Adrenal gland (tissue), 9 donors: ENCODE measurements at regions not wholly inside any gene's neighbourhood (a gene's known extent, or its start where the extent isn't known, plus 50 kb on each side); places are given as distances from the start of the nearest gene placed in this dataset.

Source experiments
- DNase-seq, 7 donors: peaks; one replicate each; pipeline ENCODE4 v3.0.0-alpha.2; 2019 to 2020
- H3K27ac ChIP-seq, 5 donors: fragments of 200-600 bp; sonication (generic) in 4 of 5; 1 replicate in 3 of 5; 2 replicates in 2 of 5; pipeline versions ENCODE4 v1.5.1 to v1.8.0; 2016 to 2020; ENCODE audit warnings: mild to moderate bottlenecking in 1 of 5
- H3K27me3 ChIP-seq: fragments of 200-600 bp; 2 replicates; pipeline ENCODE4 v1.8.0; 2021
- H3K36me3 ChIP-seq, 2 donors: fragments of 200-600 bp; replicated peaks in 1 of 2; 1 replicate in 1 of 2; 2 replicates in 1 of 2; pipeline versions ENCODE4 v1.5.1 to v1.8.0; 2018 to 2022
- H3K4me1 ChIP-seq, 2 donors: fragments of 200-600 bp; replicated peaks in 1 of 2; 1 replicate in 1 of 2; 2 replicates in 1 of 2; pipeline versions ENCODE4 v1.5.1 to v1.8.0; 2018 to 2021
- H3K4me3 ChIP-seq, 4 donors: fragments of 200-600 bp; sonication (generic) in 3 of 4; one replicate each; pipeline ENCODE4 v1.5.1; 2016 to 2018
- H3K9me3 ChIP-seq, 3 donors: fragments of 200-600 bp; sonication (generic) in 1 of 3; replicated peaks in 1 of 3; 1 replicate in 2 of 3; 2 replicates in 1 of 3; pipeline versions ENCODE4 v1.5.1 to v1.8.0; 2016 to 2021
- CTCF ChIP-seq, 6 experiments: fragments of 450-650 bp in 4 of 6; fragments of 200-600 bp in 2 of 6; sonication (generic) in 1 of 6; IDR thresholded peaks; 1 replicate in 5 of 6; 2 replicates in 1 of 6; pipeline versions ENCODE4 v1.5.1 to v1.8.0; 2016 to 2021; ENCODE audit warnings: antibody characterized with exemption in 6 of 6, mild to moderate bottlenecking in 2 of 6, moderate library complexity in 1 of 6
- POLR2A ChIP-seq, 2 donors: fragments of 450-650 bp; IDR thresholded peaks; one replicate each; pipeline ENCODE4 v1.6.1; 2017; ENCODE audit warnings: antibody characterized with exemption in 2 of 2, mild to moderate bottlenecking in 2 of 2, moderate library complexity in 1 of 2
- WGBS, 4 donors: extraction: QIAGEN DNeasy Blood & Tissue Kit in 2 of 4; methylation state at CpG; one replicate each; pipeline versions ENCODE4 v1.1.5 to v1.1.7; 2013 to 2017; 5-methylcytosine and 5-hydroxymethylcytosine counted together
- intact Hi-C, 2 donors: fragments of 100-400 bp; cut with DNase I; formaldehyde crosslinking; loops; one replicate each; pipeline versions ENCODE4 v1.14.1 to v1.15.0; 2022 to 2023
- donor health status: healthy with polysubstance abuse.
- donor health status: Bipolar disorder and iron deficiency.
- donor health status: DM: yes; HTN: yes; CAD: no.
- donor health status: DM: no; HTN: no; CAD: no.
- donor health status: DM: no; HTN: no; CAD: no.

GRCh38 chr12:46483572-46484395 is 111.2 kb upstream of the SLC38A2 start:
- peak in 3 of 7 donors; percentile 29 to 62 (median 36) for DNase-seq

GRCh38 chr12:46480724-46481123 is 108.2 kb upstream of the SLC38A2 start:
- H3K27me3 ChIP-seq = no peaks in the 10 kb centered on the region
- no peak for TF ChIP-seq POLR2A (IDR thresholded peaks at IDR 0.05)
- no peak for TF ChIP-seq CTCF (IDR thresholded peaks at IDR 0.05)
- no peaks in the 10 kb centered on the region for H3K9me3 ChIP-seq
- no peak overlapping the region for H3K4me3 ChIP-seq
- 78 to 100% (median 91%) methylated on average over 1 of the region's 1 CpG for WGBS, 4 donors
- peaks cover 0 to 12% of the 10 kb centered on the region in 2 donors for H3K4me1 ChIP-seq
- H3K36me3 ChIP-seq = no peaks in the 10 kb centered on the region
- no peak overlapping the region for H3K27ac ChIP-seq
- DNase-seq = no peak
- intact Hi-C loops = loop anchor here in 1 of 2 donors (10.0 kb wide), 1 partner anchor 106 kb away; the partner anchor contains the start of gene SLC38A2

More at GRCh38 chr12:46483572-46484395, 111.2 kb upstream of the SLC38A2 start:
- intact Hi-C loops = loop anchor here in 1 of 2 donors (10.0 kb wide), 1 partner anchor 109 kb away; the partner anchor contains the start of gene SLC38A2
- H3K9me3 ChIP-seq = no peaks in the 10 kb centered on the region
- no peak for TF ChIP-seq CTCF (IDR thresholded peaks at IDR 0.05)
- no peak for TF ChIP-seq POLR2A (IDR thresholded peaks at IDR 0.05)
- peaks cover 0 to 12% of the 10 kb centered on the region in 2 donors for H3K4me1 ChIP-seq
- no peaks in the 10 kb centered on the region for H3K27me3 ChIP-seq
- WGBS, 4 donors = 69 to 73% (median 70%) methylated on average over 4 of the region's 4 CpGs
- H3K4me3 ChIP-seq = no peak overlapping the region
- peak overlapping the region; percentile 23 to 55 (median 41) for H3K27ac ChIP-seq
- no peaks in the 10 kb centered on the region for H3K36me3 ChIP-seq

- no peak for DNase-seq
- intact Hi-C loops = loop anchor here in 1 of 2 donors (10.0 kb wide), 1 partner anchor 106 kb away; the partner anchor contains the start of gene SLC38A2
- Histone ChIP-seq H3K36me3 (no peaks in the 10 kb centered on the region), H3K4me3 (no peak overlapping the region), H3K27me3 (no peaks in the 10 kb centered on the region), H3K9me3 (no peaks in the 10 kb centered on the region), H3K4me1 (peaks cover 0 to 12% of the 10 kb centered on the region in 2 donors), H3K27ac (no peak overlapping the region)
- WGBS, 4 donors = 89 to 93% (median 91%) methylated on average over 3 of the region's 3 CpGs
- TF ChIP-seq POLR2A (IDR thresholded peaks at IDR 0.05) (no peak), CTCF (IDR thresholded peaks at IDR 0.05) (no peak)
Observed at GRCh38 chr12:46480316-46480715, 107.7 kb upstream of the SLC38A2 start.

- intact Hi-C loops = no loop called here
Observed at GRCh38 chr12:46478123-46478522, 105.5 kb upstream of the SLC38A2 start.

More at GRCh38 chr12:46478123-46478522, 105.5 kb upstream of the SLC38A2 start:
- no peak for DNase-seq
- H3K27ac ChIP-seq = no peak overlapping the region
- TF ChIP-seq CTCF (IDR thresholded peaks at IDR 0.05) = no peak
- no peak for TF ChIP-seq POLR2A (IDR thresholded peaks at IDR 0.05)
- no peaks in the 10 kb centered on the region for H3K27me3 ChIP-seq
- 90 to 99% (median 95%) methylated on average over 2 of the region's 2 CpGs for WGBS, 4 donors
- H3K36me3 ChIP-seq = no peaks in the 10 kb centered on the region
- peaks cover 18 to 23% of the 10 kb centered on the region in 2 donors for H3K4me1 ChIP-seq
- H3K9me3 ChIP-seq = no peaks in the 10 kb centered on the region
- no peak overlapping the region for H3K4me3 ChIP-seq
